H1 (cell line): ENCODE measurements at regions not wholly inside any gene's neighbourhood (a gene's known extent, or its start where the extent isn't known, plus 50 kb on each side); places are given as distances from the start of the nearest gene placed in this dataset.

ENCODE experiments used
- POU5F1 ChIP-seq: IDR thresholded peaks from 2 replicates; pipeline ENCODE4 v1.6.1; 2011; ENCODE audit warnings: low read depth, mild to moderate bottlenecking, low read length, moderate library complexity
- TF ChIP-seq, protein P1 (sequence below): fragments of 300-600 bp; sonication (generic); IDR thresholded peaks from 2 replicates; pipeline ENCODE4 v1.7.1; 2012; ENCODE audit warnings: low read length, moderate library complexity, mild to moderate bottlenecking, inconsistent platforms; ENCODE audit not compliant: insufficient replicate concordance
- TF ChIP-seq, protein P2 (sequence below): IDR thresholded peaks from 2 replicates; pipeline ENCODE4 v1.6.1; 2012; ENCODE audit warnings: inconsistent platforms

DNA sequence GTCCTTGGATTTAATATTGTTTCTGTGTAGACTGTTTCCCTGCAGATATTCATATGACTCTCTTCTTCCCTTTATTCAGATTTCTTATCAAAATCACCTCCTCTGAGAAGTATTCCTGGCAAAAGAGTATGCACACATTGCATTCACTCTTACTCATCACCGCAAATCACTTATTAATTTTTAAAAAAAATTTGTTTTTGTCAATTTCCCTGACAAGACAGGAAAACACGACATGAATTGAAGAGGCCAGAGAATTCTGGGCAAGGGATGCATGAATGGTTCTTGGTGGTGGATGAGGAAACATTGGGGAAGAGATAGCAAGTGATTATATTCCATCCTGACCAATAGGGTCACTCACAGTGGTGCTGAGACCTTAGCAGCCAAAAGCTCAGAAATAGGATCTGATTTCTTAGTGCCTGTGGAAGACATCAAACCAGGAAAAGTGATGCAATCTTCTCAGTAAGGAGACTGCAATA is 522.5 kb upstream of the AGA start (continued):
- TF ChIP-seq, protein P1, sequence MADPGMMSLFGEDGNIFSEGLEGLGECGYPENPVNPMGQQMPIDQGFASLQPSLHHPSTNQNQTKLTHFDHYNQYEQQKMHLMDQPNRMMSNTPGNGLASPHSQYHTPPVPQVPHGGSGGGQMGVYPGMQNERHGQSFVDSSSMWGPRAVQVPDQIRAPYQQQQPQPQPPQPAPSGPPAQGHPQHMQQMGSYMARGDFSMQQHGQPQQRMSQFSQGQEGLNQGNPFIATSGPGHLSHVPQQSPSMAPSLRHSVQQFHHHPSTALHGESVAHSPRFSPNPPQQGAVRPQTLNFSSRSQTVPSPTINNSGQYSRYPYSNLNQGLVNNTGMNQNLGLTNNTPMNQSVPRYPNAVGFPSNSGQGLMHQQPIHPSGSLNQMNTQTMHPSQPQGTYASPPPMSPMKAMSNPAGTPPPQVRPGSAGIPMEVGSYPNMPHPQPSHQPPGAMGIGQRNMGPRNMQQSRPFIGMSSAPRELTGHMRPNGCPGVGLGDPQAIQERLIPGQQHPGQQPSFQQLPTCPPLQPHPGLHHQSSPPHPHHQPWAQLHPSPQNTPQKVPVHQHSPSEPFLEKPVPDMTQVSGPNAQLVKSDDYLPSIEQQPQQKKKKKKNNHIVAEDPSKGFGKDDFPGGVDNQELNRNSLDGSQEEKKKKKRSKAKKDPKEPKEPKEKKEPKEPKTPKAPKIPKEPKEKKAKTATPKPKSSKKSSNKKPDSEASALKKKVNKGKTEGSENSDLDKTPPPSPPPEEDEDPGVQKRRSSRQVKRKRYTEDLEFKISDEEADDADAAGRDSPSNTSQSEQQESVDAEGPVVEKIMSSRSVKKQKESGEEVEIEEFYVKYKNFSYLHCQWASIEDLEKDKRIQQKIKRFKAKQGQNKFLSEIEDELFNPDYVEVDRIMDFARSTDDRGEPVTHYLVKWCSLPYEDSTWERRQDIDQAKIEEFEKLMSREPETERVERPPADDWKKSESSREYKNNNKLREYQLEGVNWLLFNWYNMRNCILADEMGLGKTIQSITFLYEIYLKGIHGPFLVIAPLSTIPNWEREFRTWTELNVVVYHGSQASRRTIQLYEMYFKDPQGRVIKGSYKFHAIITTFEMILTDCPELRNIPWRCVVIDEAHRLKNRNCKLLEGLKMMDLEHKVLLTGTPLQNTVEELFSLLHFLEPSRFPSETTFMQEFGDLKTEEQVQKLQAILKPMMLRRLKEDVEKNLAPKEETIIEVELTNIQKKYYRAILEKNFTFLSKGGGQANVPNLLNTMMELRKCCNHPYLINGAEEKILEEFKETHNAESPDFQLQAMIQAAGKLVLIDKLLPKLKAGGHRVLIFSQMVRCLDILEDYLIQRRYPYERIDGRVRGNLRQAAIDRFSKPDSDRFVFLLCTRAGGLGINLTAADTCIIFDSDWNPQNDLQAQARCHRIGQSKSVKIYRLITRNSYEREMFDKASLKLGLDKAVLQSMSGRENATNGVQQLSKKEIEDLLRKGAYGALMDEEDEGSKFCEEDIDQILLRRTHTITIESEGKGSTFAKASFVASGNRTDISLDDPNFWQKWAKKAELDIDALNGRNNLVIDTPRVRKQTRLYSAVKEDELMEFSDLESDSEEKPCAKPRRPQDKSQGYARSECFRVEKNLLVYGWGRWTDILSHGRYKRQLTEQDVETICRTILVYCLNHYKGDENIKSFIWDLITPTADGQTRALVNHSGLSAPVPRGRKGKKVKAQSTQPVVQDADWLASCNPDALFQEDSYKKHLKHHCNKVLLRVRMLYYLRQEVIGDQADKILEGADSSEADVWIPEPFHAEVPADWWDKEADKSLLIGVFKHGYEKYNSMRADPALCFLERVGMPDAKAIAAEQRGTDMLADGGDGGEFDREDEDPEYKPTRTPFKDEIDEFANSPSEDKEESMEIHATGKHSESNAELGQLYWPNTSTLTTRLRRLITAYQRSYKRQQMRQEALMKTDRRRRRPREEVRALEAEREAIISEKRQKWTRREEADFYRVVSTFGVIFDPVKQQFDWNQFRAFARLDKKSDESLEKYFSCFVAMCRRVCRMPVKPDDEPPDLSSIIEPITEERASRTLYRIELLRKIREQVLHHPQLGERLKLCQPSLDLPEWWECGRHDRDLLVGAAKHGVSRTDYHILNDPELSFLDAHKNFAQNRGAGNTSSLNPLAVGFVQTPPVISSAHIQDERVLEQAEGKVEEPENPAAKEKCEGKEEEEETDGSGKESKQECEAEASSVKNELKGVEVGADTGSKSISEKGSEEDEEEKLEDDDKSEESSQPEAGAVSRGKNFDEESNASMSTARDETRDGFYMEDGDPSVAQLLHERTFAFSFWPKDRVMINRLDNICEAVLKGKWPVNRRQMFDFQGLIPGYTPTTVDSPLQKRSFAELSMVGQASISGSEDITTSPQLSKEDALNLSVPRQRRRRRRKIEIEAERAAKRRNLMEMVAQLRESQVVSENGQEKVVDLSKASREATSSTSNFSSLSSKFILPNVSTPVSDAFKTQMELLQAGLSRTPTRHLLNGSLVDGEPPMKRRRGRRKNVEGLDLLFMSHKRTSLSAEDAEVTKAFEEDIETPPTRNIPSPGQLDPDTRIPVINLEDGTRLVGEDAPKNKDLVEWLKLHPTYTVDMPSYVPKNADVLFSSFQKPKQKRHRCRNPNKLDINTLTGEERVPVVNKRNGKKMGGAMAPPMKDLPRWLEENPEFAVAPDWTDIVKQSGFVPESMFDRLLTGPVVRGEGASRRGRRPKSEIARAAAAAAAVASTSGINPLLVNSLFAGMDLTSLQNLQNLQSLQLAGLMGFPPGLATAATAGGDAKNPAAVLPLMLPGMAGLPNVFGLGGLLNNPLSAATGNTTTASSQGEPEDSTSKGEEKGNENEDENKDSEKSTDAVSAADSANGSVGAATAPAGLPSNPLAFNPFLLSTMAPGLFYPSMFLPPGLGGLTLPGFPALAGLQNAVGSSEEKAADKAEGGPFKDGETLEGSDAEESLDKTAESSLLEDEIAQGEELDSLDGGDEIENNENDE = no peak
- TF ChIP-seq, protein P2, sequence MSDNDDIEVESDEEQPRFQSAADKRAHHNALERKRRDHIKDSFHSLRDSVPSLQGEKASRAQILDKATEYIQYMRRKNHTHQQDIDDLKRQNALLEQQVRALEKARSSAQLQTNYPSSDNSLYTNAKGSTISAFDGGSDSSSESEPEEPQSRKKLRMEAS = no peak
- no peak for TF ChIP-seq POU5F1
